Kidney tubule cell (primary cell): ENCODE measurements at regions not wholly inside any gene's neighbourhood (a gene's known extent, or its start where the extent isn't known, plus 50 kb on each side); places are given as distances from the start of the nearest gene placed in this dataset.
A peak's percentile ranks its signal among the peaks of the same experiment; 100 is the strongest.
"Not testable (repeated sequence)": the region's sequence is repeated elsewhere in the genome, so short reads cannot be mapped to it uniquely, and the experiment has no call there.

Experiments
- DNase-seq: peaks from one replicate; pipeline ENCODE4 v3.0.0-alpha.2; 2018; ENCODE audit warnings: low spot score

- DNase-seq = no peak
Measured at GRCh38 chr4:77306496-77306895, 149.5 kb downstream of the CCNG2 start.

DNA sequence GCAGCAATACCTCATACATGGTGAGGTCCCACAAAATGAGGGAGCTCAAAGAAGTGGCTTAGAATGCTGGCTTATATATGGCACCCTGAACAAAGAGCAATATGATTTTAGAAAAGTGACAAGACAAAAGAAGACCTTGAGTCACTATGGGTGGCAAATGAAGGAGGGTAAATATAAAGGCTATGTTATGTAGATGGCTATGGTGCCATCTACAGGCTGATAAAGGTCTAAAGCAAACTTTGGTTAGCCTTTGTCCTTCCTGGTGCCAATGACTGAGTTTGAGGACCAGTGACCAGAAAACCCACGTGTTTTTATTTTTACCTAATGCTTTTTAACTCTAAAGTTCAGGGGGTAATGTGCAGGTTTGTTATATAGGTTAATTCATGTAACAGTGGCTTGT, 151.8 kb downstream of the CCNG2 start:
- peak; percentile 51 for DNase-seq

DNA sequence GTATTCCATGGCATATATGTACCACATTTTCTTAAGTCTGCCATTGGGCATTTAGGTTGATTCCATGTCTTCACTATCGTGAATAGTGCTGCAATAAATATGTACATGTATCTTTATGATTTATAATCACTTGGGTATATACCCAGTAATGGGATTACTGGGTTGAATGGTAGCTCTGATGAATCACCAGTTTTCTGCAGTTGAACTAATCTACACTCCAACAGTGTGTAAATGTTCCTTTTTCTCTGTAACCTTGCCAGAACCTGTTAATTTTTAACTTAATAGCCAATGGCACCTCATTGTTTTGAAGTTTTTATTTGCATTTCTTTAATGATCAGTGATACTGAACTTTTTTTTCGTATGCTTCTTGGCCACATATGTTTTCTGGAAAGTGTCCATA, 152.5 kb downstream of the CCNG2 start:
- DNase-seq = peak; percentile 45

DNA sequence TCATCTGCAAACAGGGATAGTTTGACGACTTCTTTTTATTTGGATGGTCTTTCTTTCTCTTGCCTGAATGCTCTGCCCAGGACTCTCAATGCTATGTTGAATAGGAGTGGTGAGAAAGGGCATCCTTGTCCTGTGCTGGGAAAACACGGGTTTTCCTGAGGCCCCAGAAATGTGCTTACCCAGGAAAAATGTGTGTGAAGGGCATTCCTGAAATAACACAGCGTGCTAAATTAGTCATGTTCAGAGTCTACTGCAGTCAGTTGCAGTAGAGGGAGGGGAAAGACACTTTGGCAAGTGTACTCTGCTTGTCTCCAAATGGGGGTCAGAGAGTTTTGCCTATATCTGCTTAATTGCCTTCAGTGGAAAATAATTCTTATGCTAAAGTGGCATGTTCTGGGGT, 153.9 kb downstream of the CCNG2 start:
- DNase-seq = peak; percentile 62

- DNase-seq = no peak
Measured at GRCh38 chr4:77314697-77315096, 157.7 kb downstream of the CCNG2 start.

DNA sequence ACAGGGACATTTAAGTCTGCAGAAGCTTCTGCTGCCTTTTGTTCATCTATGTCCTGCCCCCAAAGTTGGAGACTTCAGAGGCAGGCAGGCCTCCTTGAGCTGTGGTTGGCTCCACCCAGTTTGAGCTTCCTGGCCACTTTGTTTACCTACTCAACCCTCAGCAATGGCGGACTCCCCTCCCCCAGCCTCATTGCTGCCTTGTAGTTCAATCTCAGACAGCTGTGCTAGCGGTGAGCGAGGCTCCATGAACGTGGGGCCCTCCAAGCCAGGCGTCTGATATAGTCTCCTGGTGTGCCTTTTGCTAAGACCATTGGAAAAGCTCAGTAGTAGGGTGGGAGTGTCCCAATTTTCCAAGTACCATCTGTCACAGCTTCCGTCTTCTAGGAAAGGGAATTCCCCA, 170.1 kb downstream of the CCNG2 start:
- no peak for DNase-seq

DNA sequence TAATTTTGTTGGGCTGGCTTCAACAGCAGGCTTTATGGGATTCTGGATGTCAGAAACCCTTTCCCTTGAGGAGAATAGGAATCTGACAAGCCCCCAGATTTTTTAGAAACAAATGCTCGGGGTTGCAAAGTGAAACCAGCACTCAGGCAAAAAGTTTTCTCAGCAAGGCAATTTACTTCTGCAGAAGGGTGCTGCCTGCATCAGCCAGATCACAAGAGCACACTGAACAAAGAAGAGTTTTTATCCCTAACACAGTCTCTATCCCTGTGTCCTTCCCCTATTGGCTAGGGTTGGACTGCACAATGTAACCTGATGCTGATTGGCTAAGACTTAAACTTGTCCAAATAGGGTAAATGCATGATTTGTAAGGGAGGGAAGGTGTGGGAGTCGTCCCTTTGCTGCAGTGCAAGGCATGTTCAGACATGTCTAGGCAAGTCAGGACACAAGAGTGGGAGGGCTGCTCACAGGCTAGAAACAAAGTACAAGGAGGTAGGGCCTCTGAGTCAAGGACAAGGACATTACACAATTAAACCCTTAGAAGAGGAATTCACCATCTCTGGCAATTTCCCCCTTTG, 175.8 kb downstream of the CCNG2 start:
- no peak for DNase-seq

- DNase-seq = peak; percentile 43
Measured at GRCh38 chr4:77336411-77337142, 179.6 kb downstream of the CCNG2 start.

DNA sequence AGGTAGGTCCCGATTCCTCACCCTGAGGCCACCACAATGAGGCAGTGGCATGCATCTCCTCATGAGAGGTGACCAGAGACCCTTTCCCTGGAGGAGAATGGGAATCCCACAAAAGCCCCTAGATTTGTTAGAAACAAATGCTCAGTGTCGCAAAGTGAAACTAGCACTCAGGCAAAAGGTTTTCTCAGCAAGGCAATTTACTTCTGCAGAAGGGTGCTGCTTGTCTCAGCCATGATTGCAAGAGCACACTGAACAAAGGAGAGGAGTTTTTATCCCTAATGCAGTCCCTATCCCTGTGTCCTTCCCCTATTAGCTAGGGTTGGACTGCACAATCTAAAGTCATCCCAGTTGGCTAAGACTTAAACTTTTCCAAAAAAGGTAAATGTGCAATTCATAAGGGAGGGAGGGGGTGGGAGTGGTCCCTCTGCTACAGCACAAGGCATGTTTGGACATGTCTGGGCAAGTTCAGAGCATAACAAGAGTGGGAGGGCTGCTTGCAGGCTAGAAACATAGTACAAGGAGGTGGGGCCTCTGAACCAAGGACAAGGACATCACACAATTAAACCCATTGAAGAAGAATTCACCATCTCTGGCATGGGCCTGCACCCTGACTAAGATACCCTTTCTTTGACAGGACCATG, 185.3 kb downstream of the CCNG2 start:
- no peak for DNase-seq

DNA sequence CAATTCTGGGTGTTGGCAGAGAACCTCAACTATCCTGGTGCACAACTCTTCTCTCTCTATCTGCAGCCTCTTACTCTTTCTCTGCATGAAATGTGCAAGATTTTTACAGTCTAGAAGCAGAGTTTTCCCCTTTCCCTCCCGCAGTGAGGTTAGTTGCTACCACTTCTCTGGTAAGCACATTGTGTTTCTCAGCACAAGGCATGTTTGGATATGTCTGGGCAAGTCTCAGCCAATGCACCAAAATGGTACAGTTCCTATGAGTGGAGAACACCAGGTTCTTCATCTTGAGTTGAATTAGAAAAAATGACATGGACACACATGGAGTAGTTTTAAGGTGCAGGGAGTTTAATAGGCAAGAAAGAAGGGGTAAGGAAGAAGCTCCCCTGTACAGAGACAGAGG, 187.0 kb downstream of the CCNG2 start:
- no peak for DNase-seq

DNA sequence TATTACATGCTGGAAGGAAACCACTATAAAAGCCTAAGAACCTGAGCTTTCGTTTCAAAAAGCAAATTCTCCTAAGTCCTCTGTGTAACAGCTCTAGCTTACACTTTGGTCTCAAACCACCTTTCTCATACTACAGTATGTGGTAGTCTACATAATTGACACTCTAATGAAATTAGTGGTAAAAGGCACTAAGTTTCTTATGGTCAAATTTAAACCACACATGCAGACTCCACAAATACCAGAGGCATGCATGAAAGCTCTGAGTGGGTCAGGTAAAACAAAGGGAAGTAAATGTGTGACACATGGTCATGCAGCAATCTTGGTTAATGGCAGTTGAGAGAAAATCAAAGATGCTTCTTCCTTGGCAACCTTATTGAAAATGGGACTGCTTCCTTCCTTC, 187.8 kb downstream of the CCNG2 start:
- DNase-seq = peak; percentile 67

- peak; percentile 89 for DNase-seq
Measured at GRCh38 chr4:77347351-77347966, 190.5 kb downstream of the CCNG2 start.

DNA sequence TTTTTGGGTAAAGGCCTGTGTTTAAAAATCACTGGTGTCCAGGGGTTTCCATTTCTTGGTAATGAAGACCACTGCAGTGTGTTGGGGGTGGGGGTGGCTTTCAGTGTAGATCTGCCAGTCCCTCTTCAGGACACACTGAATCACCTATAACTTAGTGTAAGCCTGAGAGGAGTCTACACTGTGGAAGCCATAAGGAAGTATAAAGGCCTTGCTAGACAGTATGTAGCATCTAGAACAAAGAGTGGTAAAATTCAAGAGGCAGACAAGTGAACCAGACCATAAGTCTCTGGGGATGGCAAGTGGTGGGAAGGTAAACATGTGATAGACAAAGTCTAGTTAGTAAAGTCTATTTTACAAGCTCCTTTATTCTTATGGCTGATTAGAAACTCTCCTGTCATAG, 191.8 kb downstream of the CCNG2 start:
- DNase-seq = no peak

DNA sequence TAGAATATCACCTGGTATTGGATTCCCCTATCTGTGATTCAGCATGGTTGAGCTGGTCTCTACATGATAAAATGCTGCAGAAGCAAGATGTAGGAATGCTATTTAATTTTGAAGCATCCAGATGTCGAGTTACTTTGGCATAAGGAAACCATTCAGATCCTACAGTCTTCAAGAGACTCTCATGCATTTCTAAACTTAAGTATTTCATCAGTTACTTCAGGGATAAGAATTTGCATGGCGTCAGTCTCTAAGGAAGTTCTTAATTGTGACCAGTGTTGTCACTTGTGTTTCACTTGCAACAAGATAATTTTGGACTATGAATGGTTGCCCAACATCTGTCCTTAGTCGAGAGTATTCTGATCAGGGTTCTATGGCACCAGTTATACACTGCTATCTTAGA, 192.4 kb downstream of the CCNG2 start:
- DNase-seq = no peak

- DNase-seq = peak; percentile 66
Measured at GRCh38 chr4:77349796-77350195, 192.8 kb downstream of the CCNG2 start.

DNA sequence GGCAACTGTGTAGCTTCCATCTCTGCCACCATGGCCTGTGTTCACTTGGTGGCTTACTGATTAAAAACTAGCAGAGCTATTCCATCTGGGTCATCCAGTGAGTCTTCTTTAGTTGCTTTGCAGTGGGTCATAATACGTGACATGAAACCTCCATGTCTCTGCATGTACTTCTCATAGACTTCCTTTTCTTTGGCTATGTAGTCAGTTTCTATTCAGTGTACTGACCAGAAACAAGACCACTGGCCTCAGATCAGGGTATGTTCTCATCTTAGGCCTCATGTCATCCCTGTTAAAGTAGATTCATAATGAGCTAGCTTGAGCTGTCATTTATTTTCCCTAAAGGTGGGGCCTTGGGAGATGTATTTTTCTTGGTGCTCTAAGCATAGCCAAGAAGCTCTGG, 195.2 kb downstream of the CCNG2 start:
- no peak for DNase-seq

- not testable (repeated sequence) for DNase-seq
Measured at GRCh38 chr4:77353724-77354315, 196.8 kb downstream of the CCNG2 start.

DNA sequence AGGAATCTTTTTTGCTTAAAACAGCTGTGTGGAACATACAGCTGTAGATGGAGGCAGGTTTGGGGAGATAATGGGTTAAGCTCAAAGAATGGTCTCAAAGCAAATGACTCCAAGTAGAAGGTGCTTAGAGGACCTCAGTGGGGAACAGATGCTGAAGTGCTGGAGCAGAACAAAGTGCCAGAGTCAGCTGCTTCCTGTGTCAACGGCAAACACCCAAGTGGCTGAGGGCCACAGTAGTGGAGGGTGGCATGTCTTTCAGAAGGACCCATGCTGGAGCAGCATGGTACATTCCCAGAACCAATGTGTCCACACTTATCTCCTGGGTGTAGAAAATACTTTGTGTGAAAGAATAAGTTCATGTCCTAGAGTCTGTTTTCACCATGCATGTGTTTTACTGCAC, 197.5 kb downstream of the CCNG2 start:
- DNase-seq = no peak

DNA sequence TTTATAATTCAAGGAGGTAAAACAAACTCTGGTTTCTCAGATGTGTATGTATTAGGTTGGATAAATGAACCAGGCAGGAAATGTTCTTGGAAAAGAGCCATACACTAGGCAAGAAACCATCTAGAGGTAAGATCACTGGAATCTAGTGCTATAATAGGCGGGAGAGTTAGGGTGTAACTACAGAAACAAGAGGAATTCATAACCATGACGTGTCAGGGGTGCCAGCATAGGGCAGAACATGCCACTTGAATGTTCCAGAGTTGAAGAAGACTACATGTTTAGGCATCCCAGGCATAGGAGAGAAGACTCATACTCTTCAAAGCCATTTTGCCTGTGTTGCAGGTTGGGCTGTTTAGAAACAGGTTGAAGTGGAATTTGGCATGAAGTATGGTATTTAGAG, 198.7 kb downstream of the CCNG2 start:
- DNase-seq = no peak

DNA sequence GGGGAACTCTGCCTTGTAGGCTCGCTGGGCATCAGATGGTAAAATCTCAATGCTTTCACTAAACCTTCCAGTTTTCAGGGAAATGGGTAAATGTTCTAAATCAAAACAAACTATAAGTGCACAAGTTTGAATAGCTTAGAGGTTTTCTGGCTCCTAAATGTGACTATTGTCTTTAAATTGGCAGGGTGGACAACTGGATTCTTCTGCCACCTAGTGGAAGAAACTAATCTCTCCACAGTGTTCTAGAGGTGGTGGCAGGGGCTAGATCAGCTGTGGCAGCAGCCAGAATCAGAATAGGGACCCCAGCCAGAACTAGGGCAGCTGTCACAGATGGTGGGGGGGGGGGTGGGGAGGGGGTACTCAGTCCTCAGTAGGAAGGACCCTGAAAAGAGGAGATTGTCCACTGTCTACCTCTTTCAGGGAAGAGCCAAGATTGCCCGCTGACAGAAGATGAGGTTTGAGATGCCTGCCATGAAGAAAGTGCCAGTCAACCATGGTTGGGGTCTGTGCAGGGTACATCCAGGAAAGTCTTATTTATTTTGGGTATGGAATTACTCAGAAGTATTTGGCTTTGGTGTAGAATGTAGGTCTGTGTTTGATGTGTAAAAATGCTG, 201.4 kb downstream of the CCNG2 start:
- peak; percentile 50 for DNase-seq

- DNase-seq = peak; percentile 30
Measured at GRCh38 chr4:77360451-77360850, 203.4 kb downstream of the CCNG2 start.

- DNase-seq = not testable (repeated sequence)
Measured at GRCh38 chr4:77366876-77367275, 209.9 kb downstream of the CCNG2 start.
